ENCODE measurements at regions not wholly inside any gene's neighbourhood (a gene's known extent, or its start where the extent isn't known, plus 50 kb on each side); places are given as distances from the start of the nearest gene placed in this dataset.

GRCh38 chr19:30158893-30159245 lies 213.3 kb upstream of the ZNF536 start:
- no peak for TF ChIP-seq CTCF (IDR thresholded peaks at IDR 0.05)
- TF ChIP-seq POLR2A (IDR thresholded peaks at IDR 0.05), result no peak

Measured in esophagus squamous epithelium (tissue), 4 donors.